Glutamatergic neuron (in vitro differentiated cells): ENCODE measurements at regions not wholly inside any gene's neighbourhood (a gene's known extent, or its start where the extent isn't known, plus 50 kb on each side); places are given as distances from the start of the nearest gene placed in this dataset.

ENCODE experiments used
- DNase-seq: peaks from one replicate; pipeline ENCODE4 v3.0.0; 2022
- H3K27ac Mint-ChIP-seq: one replicate; pipeline ENCODE4 v1.8.0; 2020; ENCODE audit warnings: mild to moderate bottlenecking, mixed read lengths, inconsistent platforms; ENCODE audit not compliant: unreplicated experiment
- H3K27me3 Mint-ChIP-seq: one replicate; pipeline ENCODE4 v1.8.0; 2020; ENCODE audit warnings: mild to moderate bottlenecking, moderate library complexity, mixed read lengths, inconsistent platforms; ENCODE audit not compliant: unreplicated experiment
- H3K36me3 Mint-ChIP-seq: one replicate; pipeline ENCODE4 v1.8.0; 2020; ENCODE audit warnings: mild to moderate bottlenecking, mixed read lengths, inconsistent platforms; ENCODE audit not compliant: unreplicated experiment
- H3K4me1 Mint-ChIP-seq: one replicate; pipeline ENCODE4 v1.8.0; 2020; ENCODE audit warnings: mild to moderate bottlenecking, low read depth, mixed read lengths, inconsistent platforms; ENCODE audit not compliant: unreplicated experiment
- H3K4me3 Mint-ChIP-seq: one replicate; pipeline ENCODE4 v1.8.0; 2020; ENCODE audit warnings: mild to moderate bottlenecking, mixed read lengths, inconsistent platforms; ENCODE audit not compliant: unreplicated experiment
- H3K9me3 Mint-ChIP-seq: one replicate; pipeline ENCODE4 v1.8.0; 2020; ENCODE audit warnings: mild to moderate bottlenecking, moderate library complexity, mixed read lengths, inconsistent platforms; ENCODE audit not compliant: unreplicated experiment
- CTCF ChIP-seq: fragments of 200-600 bp; sonication (generic); IDR thresholded peaks from one replicate; pipeline ENCODE4 v1.5.0; 2021; ENCODE audit not compliant: partially characterized antibody, unreplicated experiment

- no peak overlapping the region for H3K27ac Mint-ChIP-seq
- no peak overlapping the region for H3K4me3 Mint-ChIP-seq
- DNase-seq = no peak
- no peaks in the 10 kb centered on the region for H3K9me3 Mint-ChIP-seq
- no peak for TF ChIP-seq CTCF
- no peaks in the 10 kb centered on the region for H3K4me1 Mint-ChIP-seq
- H3K36me3 Mint-ChIP-seq = no peaks in the 10 kb centered on the region
- H3K27me3 Mint-ChIP-seq = no peaks in the 10 kb centered on the region
Observed at GRCh38 chr15:91694831-91695210, 158.7 kb upstream of the SLCO3A1 start.

GRCh38 chr15:91695799-91696198 lies 157.7 kb upstream of the SLCO3A1 start:
- no peak overlapping the region for H3K27ac Mint-ChIP-seq
- no peaks in the 10 kb centered on the region for H3K36me3 Mint-ChIP-seq
- no peaks in the 10 kb centered on the region for H3K27me3 Mint-ChIP-seq

GRCh38 chr15:91696981-91697380 lies 156.5 kb upstream of the SLCO3A1 start:
- Mint-ChIP-seq H3K36me3 (no peaks in the 10 kb centered on the region), H3K27me3 (no peaks in the 10 kb centered on the region), H3K4me3 (no peak overlapping the region), H3K9me3 (no peaks in the 10 kb centered on the region), H3K27ac (no peak overlapping the region), H3K4me1 (no peaks in the 10 kb centered on the region)
- no peak for TF ChIP-seq CTCF
- no peak for DNase-seq

More at GRCh38 chr15:91695799-91696198, 157.7 kb upstream of the SLCO3A1 start:
- no peak for TF ChIP-seq CTCF
- H3K4me1 Mint-ChIP-seq = no peaks in the 10 kb centered on the region
- H3K9me3 Mint-ChIP-seq = no peaks in the 10 kb centered on the region
- no peak for DNase-seq
- H3K4me3 Mint-ChIP-seq = no peak overlapping the region

- no peaks in the 10 kb centered on the region for H3K27me3 Mint-ChIP-seq
- no peak overlapping the region for H3K4me3 Mint-ChIP-seq
- no peak overlapping the region for H3K27ac Mint-ChIP-seq
- no peaks in the 10 kb centered on the region for H3K9me3 Mint-ChIP-seq
- H3K4me1 Mint-ChIP-seq = no peaks in the 10 kb centered on the region
- H3K36me3 Mint-ChIP-seq = no peaks in the 10 kb centered on the region
- no peak for TF ChIP-seq CTCF
- no peak for DNase-seq
Observed at GRCh38 chr15:91698241-91698640, 155.3 kb upstream of the SLCO3A1 start.

- Mint-ChIP-seq H3K4me3 (no peak overlapping the region), H3K36me3 (no peaks in the 10 kb centered on the region), H3K9me3 (no peaks in the 10 kb centered on the region), H3K27me3 (no peaks in the 10 kb centered on the region), H3K27ac (no peak overlapping the region), H3K4me1 (no peaks in the 10 kb centered on the region)
- no peak for DNase-seq
- no peak for TF ChIP-seq CTCF
Observed at GRCh38 chr15:91699741-91700140, 153.8 kb upstream of the SLCO3A1 start.
